ENCODE measurements at regions not wholly inside any gene's neighbourhood (a gene's known extent, or its start where the extent isn't known, plus 50 kb on each side); places are given as distances from the start of the nearest gene placed in this dataset.

DNA sequence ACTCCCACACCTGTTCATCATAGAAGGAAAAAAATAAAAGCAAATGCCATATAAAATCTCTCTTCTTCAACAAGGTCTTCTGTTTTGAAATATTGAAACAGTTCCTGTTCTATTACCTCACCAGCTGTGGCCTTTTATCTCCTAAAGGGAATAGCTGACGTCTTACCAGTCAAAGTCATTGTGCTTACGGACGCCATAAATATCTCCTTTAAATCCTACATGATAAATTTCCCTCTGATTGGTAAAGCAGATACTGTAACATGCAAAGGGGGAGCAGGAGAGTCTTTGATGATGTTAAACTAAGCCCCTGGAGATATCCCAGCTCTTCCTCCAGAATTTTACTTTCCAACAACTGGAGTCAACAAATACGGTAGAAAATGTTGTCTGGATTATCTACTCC is 168.4 kb downstream of the ZC3H11B start:
- no peak for ATAC-seq
- FAIRE-seq = no peak
- Histone ChIP-seq H3K9me3 (no peaks in the 10 kb centered on the region), H3K4me3 (no peak overlapping the region), H3K27ac (no peak overlapping the region), H3K4me2 (no peak overlapping the region), H3K4me1 (peaks cover 13% of the 10 kb centered on the region)
- ChIA-PET CTCF (interaction anchor here (1.0 to 1.4 kb wide), 3 partner anchors 16 to 122 kb away, joined by 3 read pairs; no protein-coding TSS in a partner anchor), POLR2A (no interaction called here)
- WGBS (ENCODE audit: missing lambda C conversion rate) = 93% methylated on average over 4 of the region's 4 CpGs
- TF ChIP-seq TP53 (CRISPR knock-in tag; IDR thresholded peaks at IDR 0.05) = no peak
- no peak for TF ChIP-seq ZSCAN20 (CRISPR knock-in tag; IDR thresholded peaks at IDR 0.05)
- TF ChIP-seq CHD2 (IDR thresholded peaks at IDR 0.05; ENCODE audit: low read length, partially characterized antibody) = no peak
- TF ChIP-seq ESRRA (IDR thresholded peaks at IDR 0.05; ENCODE audit: borderline replicate concordance, low read length) = no peak
- TF ChIP-seq SMC3 (IDR thresholded peaks at IDR 0.05) = no peak
- TF ChIP-seq, protein P1, sequence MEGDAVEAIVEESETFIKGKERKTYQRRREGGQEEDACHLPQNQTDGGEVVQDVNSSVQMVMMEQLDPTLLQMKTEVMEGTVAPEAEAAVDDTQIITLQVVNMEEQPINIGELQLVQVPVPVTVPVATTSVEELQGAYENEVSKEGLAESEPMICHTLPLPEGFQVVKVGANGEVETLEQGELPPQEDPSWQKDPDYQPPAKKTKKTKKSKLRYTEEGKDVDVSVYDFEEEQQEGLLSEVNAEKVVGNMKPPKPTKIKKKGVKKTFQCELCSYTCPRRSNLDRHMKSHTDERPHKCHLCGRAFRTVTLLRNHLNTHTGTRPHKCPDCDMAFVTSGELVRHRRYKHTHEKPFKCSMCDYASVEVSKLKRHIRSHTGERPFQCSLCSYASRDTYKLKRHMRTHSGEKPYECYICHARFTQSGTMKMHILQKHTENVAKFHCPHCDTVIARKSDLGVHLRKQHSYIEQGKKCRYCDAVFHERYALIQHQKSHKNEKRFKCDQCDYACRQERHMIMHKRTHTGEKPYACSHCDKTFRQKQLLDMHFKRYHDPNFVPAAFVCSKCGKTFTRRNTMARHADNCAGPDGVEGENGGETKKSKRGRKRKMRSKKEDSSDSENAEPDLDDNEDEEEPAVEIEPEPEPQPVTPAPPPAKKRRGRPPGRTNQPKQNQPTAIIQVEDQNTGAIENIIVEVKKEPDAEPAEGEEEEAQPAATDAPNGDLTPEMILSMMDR (IDR thresholded peaks at IDR 0.05) = no peak
- TF ChIP-seq RCOR1 (IDR thresholded peaks at IDR 0.05; ENCODE audit: low read depth, low read length) = no peak
- no peak for TF ChIP-seq RNF2 (IDR thresholded peaks at IDR 0.05; ENCODE audit: borderline replicate concordance, low read depth)
- TF ChIP-seq EHMT2 (IDR thresholded peaks at IDR 0.05; ENCODE audit: low read depth) = no peak
- no peak for DNase-seq (ENCODE audit: low read depth in 1 of 2, low spot score in 1 of 2)

GRCh38 chr1:219443763-219444162 is 169.1 kb downstream of the ZC3H11B start:
- WGBS (ENCODE audit: missing lambda C conversion rate) = 73% methylated on average over 2 of the region's 2 CpGs
- ATAC-seq (no peak), DNase-seq (ENCODE audit: low read depth in 1 of 2, low spot score in 1 of 2) (no peak), FAIRE-seq (no peak)
- no peak for TF ChIP-seq GATA3 (IDR thresholded peaks at IDR 0.05; ENCODE audit: borderline replicate concordance)
- TF ChIP-seq EHMT2 (IDR thresholded peaks at IDR 0.05; ENCODE audit: low read depth) = no peak
- no peak for TF ChIP-seq MAZ (IDR thresholded peaks at IDR 0.05; ENCODE audit: borderline replicate concordance, low read depth, low read length)
- TF ChIP-seq USF2 (IDR thresholded peaks at IDR 0.05) = no peak
- TF ChIP-seq CHD4 (IDR thresholded peaks at IDR 0.05; ENCODE audit: borderline replicate concordance) = no peak
- H3K9me3 ChIP-seq = no peaks in the 10 kb centered on the region
- H3K27ac ChIP-seq = no peak overlapping the region
- no peak overlapping the region for H3K4me2 ChIP-seq
- ChIA-PET POLR2A (interaction anchor here (0.6 kb wide), 1 partner anchor 828 kb away, joined by 5 read pairs; no protein-coding TSS in a partner anchor), CTCF (interaction anchor here (0.6 to 1.4 kb wide), 5 partner anchors 15 to 1368 kb away, joined by 3 to 4 read pairs (median 3); no protein-coding TSS in a partner anchor)
- H3K4me3 ChIP-seq = no peak overlapping the region
- peaks cover 13% of the 10 kb centered on the region for H3K4me1 ChIP-seq

DNA sequence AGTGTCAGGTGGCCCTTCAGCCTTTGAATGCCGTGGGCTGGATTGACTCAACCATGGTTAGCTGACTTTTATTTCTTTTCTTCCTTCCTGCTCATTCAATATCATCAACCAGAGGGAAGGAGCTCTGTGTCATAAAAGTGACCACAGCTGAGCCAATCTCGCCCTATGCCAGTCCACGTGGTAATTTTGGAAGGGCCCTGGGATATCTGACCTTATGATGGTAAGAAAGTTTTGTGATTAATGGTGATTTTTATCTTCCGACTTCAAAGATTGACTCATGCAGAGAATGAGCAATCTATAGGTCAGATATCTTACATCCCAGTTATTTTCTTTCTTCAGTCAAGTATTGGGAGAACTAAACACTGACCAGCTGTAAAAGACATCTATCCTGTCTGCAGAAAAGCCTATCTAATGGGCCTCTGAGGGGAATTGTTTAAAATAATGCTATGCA is 170.3 kb downstream of the ZC3H11B start:
- POLR2A ChIA-PET = no interaction called here
- TF ChIP-seq GATA3 (IDR thresholded peaks at IDR 0.05; ENCODE audit: borderline replicate concordance) (peak; percentile 2; the same call in 1 of the 2 replicates), MAFK (IDR thresholded peaks at IDR 0.05; ENCODE audit: partially characterized antibody) (no peak)
- FAIRE-seq = no peak
- peaks cover 13% of the 10 kb centered on the region for H3K4me1 ChIP-seq
- CTCF ChIA-PET = no interaction called here
- H3K4me3 ChIP-seq = no peak overlapping the region
- H3K4me2 ChIP-seq = peak overlapping the region; percentile 43
- DNase-seq (ENCODE audit: low read depth in 1 of 2, low spot score in 1 of 2) = no peak
- H3K27ac ChIP-seq = peak overlapping the region; percentile 13 to 30; a peak in 3 of 6 replicates
- ATAC-seq = no peak
- WGBS (ENCODE audit: missing lambda C conversion rate) = 31% methylated on average over 4 of the region's 4 CpGs
- H3K9me3 ChIP-seq = no peaks in the 10 kb centered on the region

- ATAC-seq (no peak), DNase-seq (ENCODE audit: low read depth in 1 of 2, low spot score in 1 of 2) (no peak), FAIRE-seq (no peak)
- POLR2A ChIA-PET = no interaction called here
- Histone ChIP-seq H3K4me2 (peak overlapping the region; percentile 43), H3K9me3 (no peaks in the 10 kb centered on the region), H3K4me3 (no peak overlapping the region), H3K27ac (no peak overlapping the region; a peak in 1 of 6 replicates), H3K4me1 (peaks cover 13% of the 10 kb centered on the region)
- TF ChIP-seq, protein P2, sequence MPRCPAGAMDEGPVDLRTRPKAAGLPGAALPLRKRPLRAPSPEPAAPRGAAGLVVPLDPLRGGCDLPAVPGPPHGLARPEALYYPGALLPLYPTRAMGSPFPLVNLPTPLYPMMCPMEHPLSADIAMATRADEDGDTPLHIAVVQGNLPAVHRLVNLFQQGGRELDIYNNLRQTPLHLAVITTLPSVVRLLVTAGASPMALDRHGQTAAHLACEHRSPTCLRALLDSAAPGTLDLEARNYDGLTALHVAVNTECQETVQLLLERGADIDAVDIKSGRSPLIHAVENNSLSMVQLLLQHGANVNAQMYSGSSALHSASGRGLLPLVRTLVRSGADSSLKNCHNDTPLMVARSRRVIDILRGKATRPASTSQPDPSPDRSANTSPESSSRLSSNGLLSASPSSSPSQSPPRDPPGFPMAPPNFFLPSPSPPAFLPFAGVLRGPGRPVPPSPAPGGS (IDR thresholded peaks at IDR 0.05) = no peak
- CTCF ChIA-PET = no interaction called here
These were observed 171.0 kb downstream of the ZC3H11B start for GRCh38 chr1:219441884-219442283.

Measured in A549 (cell line).